Heart right ventricle (tissue), 16 donors: ENCODE measurements at regions not wholly inside any gene's neighbourhood (a gene's known extent, or its start where the extent isn't known, plus 50 kb on each side); places are given as distances from the start of the nearest gene placed in this dataset.

Source experiments
- ATAC-seq, 8 donors: fragments of 200-7000 bp; cut with Tn5 transposase; one replicate each; pipeline ENCODE4 v1.9.1; 2020; ENCODE audit warnings: mild to moderate bottlenecking in 8 of 8, moderate library complexity in 8 of 8, moderate number of reproducible peaks in 1 of 8
- DNase-seq, 2 donors: peaks; one replicate each; pipeline ENCODE4 v3.0.0-alpha.2; 2020
- H3K27ac ChIP-seq, 10 donors: fragments of 200-600 bp; sonication (generic) in 2 of 10; one replicate each; pipeline versions ENCODE4 v1.5.0 to v1.8.0; 2020 to 2022; ENCODE audit warnings: mild to moderate bottlenecking in 3 of 10
- H3K27me3 ChIP-seq, 7 donors: fragments of 200-600 bp; one replicate each; pipeline ENCODE4 v1.8.0; 2021 to 2022; ENCODE audit warnings: mild to moderate bottlenecking in 2 of 7
- H3K36me3 ChIP-seq, 9 donors: fragments of 200-600 bp; sonication (generic) in 1 of 9; one replicate each; pipeline versions ENCODE4 v1.5.0 to v1.8.0; 2020 to 2022; ENCODE audit warnings: mild to moderate bottlenecking in 2 of 9
- H3K4me1 ChIP-seq, 9 donors: fragments of 200-600 bp; sonication (generic) in 1 of 9; one replicate each; pipeline versions ENCODE4 v1.5.0 to v1.8.0; 2020 to 2022; ENCODE audit warnings: mild to moderate bottlenecking in 4 of 9
- H3K4me3 ChIP-seq, 10 donors: fragments of 200-600 bp; sonication (generic) in 2 of 10; one replicate each; pipeline versions ENCODE4 v1.5.0 to v1.8.0; 2020 to 2022; ENCODE audit warnings: mild to moderate bottlenecking in 7 of 10, moderate library complexity in 2 of 10
- H3K9me3 ChIP-seq, 11 donors: fragments of 200-600 bp in 10 of 11; sonication (generic) in 2 of 11; one replicate each; pipeline versions ENCODE4 v1.5.0 to v1.8.0; 2013 to 2022; ENCODE audit warnings: mild to moderate bottlenecking in 2 of 11, control low read depth in 1 of 11, moderate library complexity in 1 of 11
- WGBS, 2 donors: extraction: QIAGEN DNeasy Blood & Tissue Kit; methylation state at CpG; one replicate each; pipeline ENCODE4 v1.1.7; 2013; ENCODE audit warnings: inconsistent platforms in 1 of 2; 5-methylcytosine and 5-hydroxymethylcytosine counted together
- intact Hi-C, 10 donors: fragments of 100-400 bp; cut with DNase I; formaldehyde crosslinking; loops; one replicate each; pipeline versions ENCODE4 v1.11.1 to v1.14.2; 2022
- TF ChIP-seq, protein P1 (sequence below), 9 donors: fragments of 200-600 bp; sonication (generic) in 2 of 9; IDR thresholded peaks; one replicate each; pipeline versions ENCODE4 v1.5.0 to v1.8.0; 2021 to 2022; ENCODE audit warnings: antibody characterized with exemption in 9 of 9, mild to moderate bottlenecking in 5 of 9, moderate library complexity in 1 of 9
- donor health status: Arrhythmogenic right ventricular cardiomyopathy.
- donor health status: ischemic (EF 13 %, LVEDD 7.1; RV severe dilation, severe dysfunction).
- donor health status: healthy with polysubstance abuse.
- donor health status: DM: no; HTN: yes; CAD: no.
- donor health status: DM: no; HTN: no; CAD: no.
- donor health status: ischemic (EF 25% LVEDD 6.9; RV normal size, moderate dysfunction).
- donor health status: ischemic (EF 25% LVEDD 5.7; RV mildly dilated, moderate dysfunction).
- donor health status: healthy.
- donor health status: DM: yes; HTN: yes; CAD: no.
- donor health status: Ischemic cardiomyopathy.
- donor health status: ischemic (EF 35%, LVEDD 5.7; RV mildly dilated, moderate dysfunction).
- donor health status: nonischemic (EF 11% LVEDD 7.7; RV severe dilation, severe dysfunction).
- donor health status: DM: yes; HTN: yes; CAD: no.
- donor health status: PGD.
- donor health status: ischemic (EF 29% LVEDD 5.4; RV normal size, mild dysfunction).
- donor health status: nonischemic (EF 23%, LVEDD 6.1; RV moderate dilation, normal function).

DNA sequence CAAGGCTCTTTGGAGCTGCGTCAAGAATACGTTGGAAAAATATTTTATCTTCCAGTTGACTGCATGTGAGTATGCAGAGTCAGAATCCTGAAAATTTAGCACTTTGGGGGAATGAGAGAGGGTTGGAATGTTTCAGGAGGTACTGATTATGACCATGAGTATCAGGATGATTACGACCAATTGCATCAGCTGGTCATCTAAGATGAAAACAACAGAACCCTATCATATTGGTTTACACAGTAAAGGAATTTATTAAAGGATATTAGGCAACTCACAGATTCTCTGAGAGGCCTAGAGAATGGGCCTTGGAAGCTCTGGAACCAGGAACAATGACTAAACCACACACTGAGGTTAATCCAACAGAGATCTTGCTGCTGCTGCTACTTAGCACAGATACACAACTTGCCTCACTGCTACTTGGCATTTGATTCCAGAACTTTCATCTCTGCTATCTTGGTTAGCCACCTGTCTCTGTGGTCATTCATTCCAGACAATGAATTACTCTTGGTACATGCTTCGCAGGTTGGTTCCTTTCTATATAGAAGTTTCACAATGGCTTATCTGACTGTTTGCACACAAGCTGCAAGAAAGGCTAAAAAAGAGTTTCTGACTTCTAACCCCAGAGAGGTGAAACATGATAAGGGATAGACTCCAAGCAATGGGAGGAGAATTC, 68.0 kb upstream of the CTTNBP2 start:
- WGBS, 2 donors, result 68 to 72% methylated on average over 4 of the region's 4 CpGs
- Histone ChIP-seq H3K4me3 (no peak overlapping the region), H3K4me1 (no peaks in the 10 kb centered on the region), H3K27ac (no peak overlapping the region), H3K27me3 (no peaks in the 10 kb centered on the region), H3K36me3 (no peaks in the 10 kb centered on the region), H3K9me3 (peaks cover 0 to 11% (median 0%) of the 10 kb centered on the region in 11 donors)
- ATAC-seq, result no peak
- TF ChIP-seq, protein P1, sequence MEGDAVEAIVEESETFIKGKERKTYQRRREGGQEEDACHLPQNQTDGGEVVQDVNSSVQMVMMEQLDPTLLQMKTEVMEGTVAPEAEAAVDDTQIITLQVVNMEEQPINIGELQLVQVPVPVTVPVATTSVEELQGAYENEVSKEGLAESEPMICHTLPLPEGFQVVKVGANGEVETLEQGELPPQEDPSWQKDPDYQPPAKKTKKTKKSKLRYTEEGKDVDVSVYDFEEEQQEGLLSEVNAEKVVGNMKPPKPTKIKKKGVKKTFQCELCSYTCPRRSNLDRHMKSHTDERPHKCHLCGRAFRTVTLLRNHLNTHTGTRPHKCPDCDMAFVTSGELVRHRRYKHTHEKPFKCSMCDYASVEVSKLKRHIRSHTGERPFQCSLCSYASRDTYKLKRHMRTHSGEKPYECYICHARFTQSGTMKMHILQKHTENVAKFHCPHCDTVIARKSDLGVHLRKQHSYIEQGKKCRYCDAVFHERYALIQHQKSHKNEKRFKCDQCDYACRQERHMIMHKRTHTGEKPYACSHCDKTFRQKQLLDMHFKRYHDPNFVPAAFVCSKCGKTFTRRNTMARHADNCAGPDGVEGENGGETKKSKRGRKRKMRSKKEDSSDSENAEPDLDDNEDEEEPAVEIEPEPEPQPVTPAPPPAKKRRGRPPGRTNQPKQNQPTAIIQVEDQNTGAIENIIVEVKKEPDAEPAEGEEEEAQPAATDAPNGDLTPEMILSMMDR (IDR thresholded peaks at IDR 0.05), result no peak
- DNase-seq, result no peak
- intact Hi-C loops, result no loop called here

DNA sequence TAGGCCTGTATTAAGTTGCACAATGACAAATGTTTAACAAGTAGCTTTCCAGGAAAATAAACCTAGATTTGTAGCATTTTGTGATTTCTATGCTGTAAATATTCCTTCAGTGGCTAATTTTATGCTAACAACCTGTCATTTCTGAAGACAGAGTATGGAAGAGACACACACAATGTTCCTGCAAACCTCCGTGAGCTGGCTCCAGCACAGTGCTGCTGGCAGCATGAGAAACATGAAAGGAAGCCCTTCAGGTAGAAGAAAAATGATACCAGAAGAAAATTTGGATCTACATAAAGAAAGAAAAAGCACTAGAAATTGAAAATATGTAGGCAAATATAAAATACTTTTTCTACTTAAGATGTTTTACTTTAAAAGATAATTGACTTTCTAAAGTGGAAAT, 69.5 kb upstream of the CTTNBP2 start:
- TF ChIP-seq, protein P1 (IDR thresholded peaks at IDR 0.05), result no peak
- ATAC-seq (no peak), DNase-seq (no peak)
- no peak overlapping the region for H3K27ac ChIP-seq
- H3K4me3 ChIP-seq, result no peak overlapping the region
- no peaks in the 10 kb centered on the region for H3K36me3 ChIP-seq
- WGBS, 2 donors, result 94 to 97% methylated on average over 1 of the region's 1 CpG
- intact Hi-C loops, result no loop called here
- H3K4me1 ChIP-seq, result no peaks in the 10 kb centered on the region
- H3K9me3 ChIP-seq, result peaks cover 0 to 11% (median 0%) of the 10 kb centered on the region in 11 donors
- no peaks in the 10 kb centered on the region for H3K27me3 ChIP-seq

DNA sequence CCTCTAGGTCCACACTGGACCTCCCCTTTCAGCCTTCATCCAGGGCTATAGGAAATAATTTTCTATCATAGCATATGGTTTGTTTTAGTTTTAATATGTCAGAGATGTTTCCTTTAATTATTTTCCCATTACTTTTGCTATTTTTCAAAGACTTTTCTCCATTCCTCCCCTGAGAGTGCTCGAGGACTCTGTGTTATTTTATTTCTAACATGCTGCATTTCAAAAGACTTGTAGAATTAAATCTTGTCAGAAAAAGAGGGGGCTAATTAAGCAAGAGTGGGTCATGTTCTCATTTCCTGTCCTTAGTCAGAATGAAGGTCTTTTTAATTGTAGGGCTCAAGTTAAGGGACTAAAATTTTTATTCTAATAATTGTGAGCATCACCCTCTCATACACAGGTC, 71.6 kb upstream of the CTTNBP2 start:
- Histone ChIP-seq H3K9me3 (peaks cover 0 to 11% (median 0%) of the 10 kb centered on the region in 11 donors), H3K36me3 (no peaks in the 10 kb centered on the region), H3K27me3 (no peaks in the 10 kb centered on the region), H3K4me1 (no peaks in the 10 kb centered on the region), H3K27ac (no peak overlapping the region), H3K4me3 (no peak overlapping the region)
- DNase-seq (no peak), ATAC-seq (no peak)
- 47 to 54% methylated on average over 1 of the region's 1 CpG for WGBS, 2 donors
- TF ChIP-seq, protein P1 (IDR thresholded peaks at IDR 0.05), result no peak
- intact Hi-C loops, result no loop called here

DNA sequence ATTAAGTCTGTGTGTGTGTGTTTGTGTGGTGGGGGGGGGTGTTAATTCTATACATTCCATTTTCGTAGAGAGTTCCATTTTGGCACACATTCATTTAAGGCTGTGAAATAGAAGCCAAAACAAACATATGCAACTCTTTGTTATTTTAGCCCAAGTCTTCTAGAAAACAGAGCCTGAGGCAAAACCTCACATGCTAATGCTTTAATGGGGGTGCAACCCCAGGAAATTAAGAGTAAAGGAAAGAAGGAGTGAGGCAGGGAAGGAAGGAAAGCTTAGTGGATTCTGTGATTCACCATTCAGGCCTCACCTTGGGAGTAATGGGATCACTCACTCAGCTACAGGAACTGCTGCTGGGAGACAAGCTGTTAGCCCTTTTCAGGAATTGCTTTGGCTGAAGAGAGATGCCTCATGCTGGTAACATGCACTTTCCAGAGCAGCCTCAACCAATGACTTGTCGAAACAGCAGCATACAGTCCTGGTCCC, 73.0 kb upstream of the CTTNBP2 start:
- DNase-seq (no peak), ATAC-seq (no peak)
- peaks cover 0 to 11% (median 0%) of the 10 kb centered on the region in 11 donors for H3K9me3 ChIP-seq
- H3K27me3 ChIP-seq, result no peaks in the 10 kb centered on the region
- TF ChIP-seq, protein P1 (IDR thresholded peaks at IDR 0.05), result no peak
- no peak overlapping the region for H3K4me3 ChIP-seq
- intact Hi-C loops, result no loop called here
- 45 to 67% methylated on average over 2 of the region's 2 CpGs for WGBS, 2 donors
- no peaks in the 10 kb centered on the region for H3K4me1 ChIP-seq
- H3K27ac ChIP-seq, result no peak overlapping the region
- H3K36me3 ChIP-seq, result no peaks in the 10 kb centered on the region
